Naive B cell (primary cell): ENCODE measurements at regions not wholly inside any gene's neighbourhood (a gene's known extent, or its start where the extent isn't known, plus 50 kb on each side); places are given as distances from the start of the nearest gene placed in this dataset.

Experiments used
- ATAC-seq, 2 donors: fragments of 150-1000 bp; cut with Tn5 transposase; 2 replicates each; pipeline ENCODE4 v1.10.0; 2021; ENCODE audit warnings: low read depth in 2 of 2, mild to moderate bottlenecking in 2 of 2, moderate library complexity in 2 of 2
- DNase-seq: peaks from one replicate; pipeline ENCODE4 v3.0.0; 2022
- H3K27ac Mint-ChIP-seq, 6 donors: one replicate each; pipeline ENCODE4 v1.8.0; 2020 to 2022; ENCODE audit warnings: mild to moderate bottlenecking in 6 of 6, mixed read lengths in 6 of 6, moderate library complexity in 5 of 6, inconsistent platforms in 2 of 6
- H3K27me3 Mint-ChIP-seq, 3 donors: one replicate each; pipeline ENCODE4 v1.8.0; 2021 to 2022; ENCODE audit warnings: mixed read lengths in 3 of 3, mild to moderate bottlenecking in 1 of 3
- H3K36me3 Mint-ChIP-seq, 2 donors: one replicate each; pipeline ENCODE4 v1.8.0; 2020 to 2022; ENCODE audit warnings: mixed read lengths in 2 of 2, inconsistent platforms in 1 of 2, mild to moderate bottlenecking in 1 of 2
- H3K4me1 Mint-ChIP-seq, 3 donors: one replicate each; pipeline ENCODE4 v1.8.0; 2020 to 2022; ENCODE audit warnings: mixed read lengths in 3 of 3, inconsistent platforms in 1 of 3, mild to moderate bottlenecking in 1 of 3, moderate library complexity in 1 of 3
- H3K4me3 Mint-ChIP-seq, 8 donors: one replicate each; pipeline ENCODE4 v1.8.0; 2020 to 2022; ENCODE audit warnings: mild to moderate bottlenecking in 8 of 8, mixed read lengths in 8 of 8, moderate library complexity in 8 of 8, inconsistent platforms in 2 of 8
- H3K9me3 Mint-ChIP-seq, 7 donors: one replicate each; pipeline ENCODE4 v1.8.0; 2020 to 2022; ENCODE audit warnings: mixed read lengths in 7 of 7, mild to moderate bottlenecking in 5 of 7, inconsistent platforms in 2 of 7, moderate library complexity in 1 of 7

GRCh38 chr3:90221900-90222299, 1114.5 kb downstream of the EPHA3 start:
- peaks cover 4 to 20% (median 8%) of the 10 kb centered on the region in 7 donors for H3K9me3 Mint-ChIP-seq
- H3K4me1 Mint-ChIP-seq: no peaks in the 10 kb centered on the region
- H3K36me3 Mint-ChIP-seq: no peaks in the 10 kb centered on the region
- no peaks in the 10 kb centered on the region for H3K27me3 Mint-ChIP-seq
- no peak overlapping the region for H3K27ac Mint-ChIP-seq
- no peak overlapping the region for H3K4me3 Mint-ChIP-seq
- ATAC-seq: no peak
- DNase-seq: no peak

GRCh38 chr3:90241481-90241880, 1134.1 kb downstream of the EPHA3 start:
- Mint-ChIP-seq H3K36me3 (no peaks in the 10 kb centered on the region), H3K27ac (no peak overlapping the region), H3K9me3 (peaks cover 4 to 29% (median 9%) of the 10 kb centered on the region in 7 donors), H3K4me1 (no peaks in the 10 kb centered on the region), H3K4me3 (no peak overlapping the region), H3K27me3 (no peaks in the 10 kb centered on the region)
- DNase-seq: no peak
- ATAC-seq: no peak

GRCh38 chr3:90253131-90253530, 1145.7 kb downstream of the EPHA3 start:
- H3K36me3 Mint-ChIP-seq: no peaks in the 10 kb centered on the region
- ATAC-seq: no peak

GRCh38 chr3:90261481-90262433, 1154.3 kb downstream of the EPHA3 start:
- Mint-ChIP-seq H3K27me3 (no peaks in the 10 kb centered on the region), H3K36me3 (peaks cover 4 to 7% of the 10 kb centered on the region in 2 donors), H3K4me3 (no peak overlapping the region), H3K27ac (no peak overlapping the region), H3K9me3 (peaks cover 4 to 42% (median 28%) of the 10 kb centered on the region in 7 donors), H3K4me1 (no peaks in the 10 kb centered on the region)
- DNase-seq (no peak), ATAC-seq (no peak)

More at GRCh38 chr3:90253131-90253530, 1145.7 kb downstream of the EPHA3 start:
- H3K4me3 Mint-ChIP-seq: no peak overlapping the region
- peaks cover 0 to 10% (median 4%) of the 10 kb centered on the region in 7 donors for H3K9me3 Mint-ChIP-seq
- H3K27me3 Mint-ChIP-seq: no peaks in the 10 kb centered on the region
- DNase-seq: no peak
- no peaks in the 10 kb centered on the region for H3K4me1 Mint-ChIP-seq
- H3K27ac Mint-ChIP-seq: no peak overlapping the region
